AG04449 (cell line): ENCODE measurements at regions not wholly inside any gene's neighbourhood (a gene's known extent, or its start where the extent isn't known, plus 50 kb on each side); places are given as distances from the start of the nearest gene placed in this dataset.

Experiments
- CTCF ChIA-PET: fragments of 350-600 bp; formaldehyde crosslinking; extraction: SDS; loops from one replicate; lab custom pipeline; 2021; ENCODE audit warnings: antibody characterized with exemption; lab: Yijun Ruan, JAX
- POLR2A ChIA-PET: fragments of 400-600, 350-600 bp; formaldehyde crosslinking; extraction: SDS; loops from one replicate; lab custom pipeline; 2020; ENCODE audit warnings: antibody characterized with exemption, inconsistent platforms; lab: Yijun Ruan, JAX
- DNase-seq: peaks from one replicate; pipeline ENCODE4 v3.0.0-alpha.2; 2010; ENCODE audit warnings: low read depth, low spot score
- H3K4me3 ChIP-seq: 2 replicates; pipeline ENCODE4 v1.5.1; 2011; ENCODE audit warnings: low read depth, mild to moderate bottlenecking, control low read depth, low read length
- CTCF ChIP-seq: IDR thresholded peaks from one replicate; pipeline ENCODE4 v1.5.1; 2011; ENCODE audit warnings: mild to moderate bottlenecking, moderate library complexity, low read length, control low read depth, inconsistent platforms; ENCODE audit not compliant: insufficient read depth; ENCODE audit errors: missing control alignments

DNA sequence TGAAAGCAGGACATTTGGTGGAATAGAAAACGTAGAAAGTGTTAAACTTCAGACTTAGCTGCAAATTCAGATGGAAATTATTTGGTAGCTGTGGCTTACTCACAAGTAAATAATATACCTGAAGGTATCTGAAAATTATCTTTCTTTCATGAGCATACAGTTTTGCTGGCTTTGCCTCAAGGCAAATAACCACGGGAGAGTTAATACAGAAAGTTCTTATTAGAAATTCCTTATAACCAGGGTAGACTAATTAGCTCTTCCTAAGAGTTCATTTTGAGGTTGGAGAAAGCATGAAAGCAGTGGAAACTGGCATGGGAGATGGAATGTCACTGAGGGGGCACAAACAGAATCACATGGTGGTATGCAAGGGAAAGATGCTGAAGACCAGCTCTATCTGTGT is 217.5 kb downstream of the CD83 start:
- no peak for TF ChIP-seq CTCF
- ChIA-PET POLR2A (no interaction called here), CTCF (interaction anchor here (0.6 kb wide), 1 partner anchor 913 kb away, joined by 3 read pairs; no protein-coding TSS in a partner anchor)
- no peak overlapping the region for H3K4me3 ChIP-seq
- no peak for DNase-seq

DNA sequence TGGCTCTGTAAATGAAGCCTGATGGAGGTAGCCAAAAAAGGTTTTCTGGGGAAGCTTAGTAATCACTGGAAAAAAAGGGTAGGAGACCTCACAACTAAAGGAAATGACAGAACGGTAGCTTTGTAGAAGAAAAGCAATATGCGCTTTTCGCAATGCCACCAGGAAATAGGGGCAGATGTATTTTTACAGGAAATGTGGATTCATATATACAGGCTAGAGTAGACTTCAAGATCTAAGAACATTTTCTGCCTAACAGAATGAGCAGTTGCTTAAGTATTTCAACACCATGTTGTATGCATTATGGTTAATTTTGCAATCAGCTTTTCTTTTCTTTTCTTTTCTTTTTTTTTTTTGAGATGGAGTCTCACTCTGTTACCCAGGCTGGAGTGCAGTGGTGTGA is 219.6 kb downstream of the CD83 start:
- CTCF ChIA-PET: interaction anchor here (0.8 kb wide), 1 partner anchor 72 kb away, joined by 3 read pairs; no protein-coding TSS in a partner anchor

GRCh38 chr6:14339172-14339571 is 221.6 kb downstream of the CD83 start:
- POLR2A ChIA-PET: no interaction called here
- no peak for DNase-seq
- no peak overlapping the region for H3K4me3 ChIP-seq
- TF ChIP-seq CTCF: no peak
- CTCF ChIA-PET: interaction anchor here (1.3 kb wide), 1 partner anchor 12 kb away, joined by 3 read pairs; no protein-coding TSS in a partner anchor

More for the DNA sequence above, 219.6 kb downstream of the CD83 start:
- no peak for TF ChIP-seq CTCF
- POLR2A ChIA-PET: no interaction called here
- H3K4me3 ChIP-seq: no peak overlapping the region
- DNase-seq: no peak

DNA sequence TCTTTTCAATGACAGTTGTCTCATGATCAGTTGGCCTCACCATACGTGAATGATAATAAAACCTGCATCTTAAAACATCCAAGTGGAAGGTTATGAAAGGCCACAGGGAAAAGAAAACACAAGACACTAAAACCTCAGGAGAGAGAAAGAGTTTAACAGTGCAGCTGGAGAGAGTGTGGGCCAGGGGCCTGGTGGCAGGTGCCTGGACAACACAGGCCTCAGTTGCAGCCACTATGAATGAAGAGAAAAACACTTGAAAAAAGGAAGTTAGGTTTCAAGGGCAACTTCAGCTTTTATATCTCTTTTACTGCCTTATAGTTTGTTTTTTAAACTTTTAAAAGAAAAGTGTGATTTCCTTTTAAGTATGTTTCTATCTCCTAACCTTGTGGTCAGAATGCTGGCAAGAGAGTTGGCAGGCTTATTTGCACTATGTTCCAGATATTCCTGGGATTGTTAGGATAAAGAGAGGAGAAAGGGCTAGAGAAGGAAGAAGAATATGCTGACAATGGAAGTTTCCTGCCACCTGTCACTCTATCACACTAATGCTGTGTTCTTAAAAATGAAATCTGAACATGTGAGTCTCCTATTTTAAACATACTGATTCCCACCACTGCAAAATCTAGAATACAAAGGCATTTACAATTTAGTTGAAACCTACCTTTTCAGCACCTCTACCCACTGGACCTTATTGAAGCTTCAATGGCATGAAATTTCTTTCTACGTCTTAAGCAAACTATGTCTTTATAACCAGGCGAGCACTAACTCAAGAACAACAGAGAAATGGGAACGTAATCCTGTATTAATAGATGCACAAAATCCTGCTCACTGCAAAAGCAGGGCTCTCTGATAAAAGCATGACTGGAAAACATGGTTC is 222.4 kb downstream of the CD83 start:
- ChIA-PET POLR2A (no interaction called here), CTCF (no interaction called here)
- H3K4me3 ChIP-seq: no peak overlapping the region
- no peak for DNase-seq
- no peak for TF ChIP-seq CTCF

GRCh38 chr6:14344486-14344885 is 226.9 kb downstream of the CD83 start:
- no peak overlapping the region for H3K4me3 ChIP-seq
- CTCF ChIA-PET: no interaction called here
- no peak for TF ChIP-seq CTCF
- DNase-seq: no peak
- POLR2A ChIA-PET: no interaction called here

DNA sequence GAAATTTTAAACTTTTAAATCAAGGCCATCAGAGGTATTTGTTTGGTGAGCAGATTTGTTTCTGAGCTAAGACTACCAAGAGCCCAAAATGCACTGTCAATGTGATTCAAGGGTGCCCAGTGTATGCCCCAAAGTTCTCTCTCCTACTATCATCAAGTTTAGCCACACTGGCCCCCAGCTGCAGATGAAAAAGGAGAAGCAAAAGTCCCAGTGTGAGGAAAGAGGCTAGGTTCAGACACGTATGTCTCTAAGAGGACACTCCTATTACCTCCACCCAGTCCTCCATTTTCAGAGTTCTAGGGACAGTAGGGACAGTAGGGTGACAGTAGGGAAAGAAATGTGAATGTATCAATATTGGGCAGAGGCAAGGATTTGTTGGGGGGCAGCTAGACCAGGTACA is 230.8 kb downstream of the CD83 start:
- TF ChIP-seq CTCF: no peak
- CTCF ChIA-PET: no interaction called here
- no peak for DNase-seq
- no peak overlapping the region for H3K4me3 ChIP-seq
- POLR2A ChIA-PET: no interaction called here
